ENCODE measurements at regions not wholly inside any gene's neighbourhood (a gene's known extent, or its start where the extent isn't known, plus 50 kb on each side); places are given as distances from the start of the nearest gene placed in this dataset.

GRCh38 chr6:113591896-113592827 lies 265.0 kb upstream of the MARCKS start:
- H3K27ac Mint-ChIP-seq: no peak overlapping the region
- no peaks in the 10 kb centered on the region for H3K27me3 Mint-ChIP-seq (ENCODE audit: low read depth)
- no peak overlapping the region for H3K4me3 Mint-ChIP-seq

GRCh38 chr6:113594726-113595125 lies 262.4 kb upstream of the MARCKS start:
- H3K9me3 Mint-ChIP-seq: no peaks in the 10 kb centered on the region
- no peak overlapping the region for H3K27ac Mint-ChIP-seq
- no peak overlapping the region for H3K4me3 Mint-ChIP-seq
- H3K4me1 Mint-ChIP-seq (ENCODE audit: low read depth): no peaks in the 10 kb centered on the region
- H3K27me3 Mint-ChIP-seq (ENCODE audit: low read depth): no peaks in the 10 kb centered on the region
- no peaks in the 10 kb centered on the region for H3K36me3 Mint-ChIP-seq (ENCODE audit: low read depth)

More at GRCh38 chr6:113591896-113592827, 265.0 kb upstream of the MARCKS start:
- Mint-ChIP-seq H3K36me3 (ENCODE audit: low read depth) (no peaks in the 10 kb centered on the region), H3K9me3 (no peaks in the 10 kb centered on the region), H3K4me1 (ENCODE audit: low read depth) (no peaks in the 10 kb centered on the region)

- no peak overlapping the region for H3K27ac Mint-ChIP-seq
- H3K4me1 Mint-ChIP-seq (ENCODE audit: low read depth): no peaks in the 10 kb centered on the region
- H3K9me3 Mint-ChIP-seq: no peaks in the 10 kb centered on the region
- H3K27me3 Mint-ChIP-seq (ENCODE audit: low read depth): no peaks in the 10 kb centered on the region
- no peaks in the 10 kb centered on the region for H3K36me3 Mint-ChIP-seq (ENCODE audit: low read depth)
- no peak overlapping the region for H3K4me3 Mint-ChIP-seq
Measured at GRCh38 chr6:113595911-113596376, 261.2 kb upstream of the MARCKS start.

GRCh38 chr6:113596387-113597230 lies 260.5 kb upstream of the MARCKS start:
- no peaks in the 10 kb centered on the region for H3K27me3 Mint-ChIP-seq (ENCODE audit: low read depth)
- no peak overlapping the region for H3K27ac Mint-ChIP-seq
- H3K4me3 Mint-ChIP-seq: no peak overlapping the region
- H3K9me3 Mint-ChIP-seq: no peaks in the 10 kb centered on the region
- H3K36me3 Mint-ChIP-seq (ENCODE audit: low read depth): no peaks in the 10 kb centered on the region
- H3K4me1 Mint-ChIP-seq (ENCODE audit: low read depth): no peaks in the 10 kb centered on the region

- no peaks in the 10 kb centered on the region for H3K36me3 Mint-ChIP-seq (ENCODE audit: low read depth)
- H3K27ac Mint-ChIP-seq: no peak overlapping the region
- no peaks in the 10 kb centered on the region for H3K9me3 Mint-ChIP-seq
- no peak overlapping the region for H3K4me3 Mint-ChIP-seq
- H3K27me3 Mint-ChIP-seq (ENCODE audit: low read depth): no peaks in the 10 kb centered on the region
- no peaks in the 10 kb centered on the region for H3K4me1 Mint-ChIP-seq (ENCODE audit: low read depth)
Measured at GRCh38 chr6:113597231-113597583, 259.9 kb upstream of the MARCKS start.

- H3K4me3 Mint-ChIP-seq: no peak overlapping the region
- H3K4me1 Mint-ChIP-seq (ENCODE audit: low read depth): no peaks in the 10 kb centered on the region
- no peaks in the 10 kb centered on the region for H3K36me3 Mint-ChIP-seq (ENCODE audit: low read depth)
- H3K27me3 Mint-ChIP-seq (ENCODE audit: low read depth): no peaks in the 10 kb centered on the region
- H3K27ac Mint-ChIP-seq: no peak overlapping the region
- H3K9me3 Mint-ChIP-seq: no peaks in the 10 kb centered on the region
Measured at GRCh38 chr6:113598786-113599185, 258.4 kb upstream of the MARCKS start.

GRCh38 chr6:113599444-113599843 lies 257.7 kb upstream of the MARCKS start:
- Mint-ChIP-seq H3K4me3 (no peak overlapping the region), H3K9me3 (no peaks in the 10 kb centered on the region), H3K27ac (no peak overlapping the region), H3K4me1 (ENCODE audit: low read depth) (no peaks in the 10 kb centered on the region), H3K27me3 (ENCODE audit: low read depth) (no peaks in the 10 kb centered on the region), H3K36me3 (ENCODE audit: low read depth) (no peaks in the 10 kb centered on the region)

GRCh38 chr6:113600551-113601339 lies 256.4 kb upstream of the MARCKS start:
- no peak overlapping the region for H3K27ac Mint-ChIP-seq
- H3K27me3 Mint-ChIP-seq (ENCODE audit: low read depth): no peaks in the 10 kb centered on the region
- no peaks in the 10 kb centered on the region for H3K9me3 Mint-ChIP-seq
- H3K4me3 Mint-ChIP-seq: no peak overlapping the region
- no peaks in the 10 kb centered on the region for H3K36me3 Mint-ChIP-seq (ENCODE audit: low read depth)
- H3K4me1 Mint-ChIP-seq (ENCODE audit: low read depth): no peaks in the 10 kb centered on the region

GRCh38 chr6:113607821-113608545 lies 249.2 kb upstream of the MARCKS start:
- no peak overlapping the region for H3K27ac Mint-ChIP-seq

GRCh38 chr6:113610377-113610988 lies 246.7 kb upstream of the MARCKS start:
- Mint-ChIP-seq H3K4me3 (no peak overlapping the region), H3K9me3 (no peaks in the 10 kb centered on the region), H3K27me3 (ENCODE audit: low read depth) (no peaks in the 10 kb centered on the region), H3K27ac (no peak overlapping the region), H3K36me3 (ENCODE audit: low read depth) (no peaks in the 10 kb centered on the region), H3K4me1 (ENCODE audit: low read depth) (no peaks in the 10 kb centered on the region)

More at GRCh38 chr6:113607821-113608545, 249.2 kb upstream of the MARCKS start:
- no peaks in the 10 kb centered on the region for H3K27me3 Mint-ChIP-seq (ENCODE audit: low read depth)
- no peaks in the 10 kb centered on the region for H3K9me3 Mint-ChIP-seq
- H3K4me3 Mint-ChIP-seq: no peak overlapping the region
- no peaks in the 10 kb centered on the region for H3K36me3 Mint-ChIP-seq (ENCODE audit: low read depth)
- H3K4me1 Mint-ChIP-seq (ENCODE audit: low read depth): no peaks in the 10 kb centered on the region

- Mint-ChIP-seq H3K4me3 (no peak overlapping the region), H3K27ac (no peak overlapping the region), H3K9me3 (no peaks in the 10 kb centered on the region), H3K27me3 (ENCODE audit: low read depth) (peaks cover 4% of the 10 kb centered on the region), H3K36me3 (ENCODE audit: low read depth) (no peaks in the 10 kb centered on the region), H3K4me1 (ENCODE audit: low read depth) (no peaks in the 10 kb centered on the region)
Measured at GRCh38 chr6:113616701-113617274, 240.4 kb upstream of the MARCKS start.

GRCh38 chr6:113619077-113619476 lies 238.1 kb upstream of the MARCKS start:
- Mint-ChIP-seq H3K9me3 (no peaks in the 10 kb centered on the region), H3K4me3 (no peak overlapping the region), H3K36me3 (ENCODE audit: low read depth) (no peaks in the 10 kb centered on the region), H3K4me1 (ENCODE audit: low read depth) (no peaks in the 10 kb centered on the region), H3K27me3 (ENCODE audit: low read depth) (peaks cover 7% of the 10 kb centered on the region), H3K27ac (no peak overlapping the region)

GRCh38 chr6:113620386-113620785 lies 236.8 kb upstream of the MARCKS start:
- no peaks in the 10 kb centered on the region for H3K9me3 Mint-ChIP-seq
- peaks cover 7% of the 10 kb centered on the region for H3K27me3 Mint-ChIP-seq (ENCODE audit: low read depth)
- no peaks in the 10 kb centered on the region for H3K36me3 Mint-ChIP-seq (ENCODE audit: low read depth)
- no peak overlapping the region for H3K4me3 Mint-ChIP-seq
- no peak overlapping the region for H3K27ac Mint-ChIP-seq
- no peaks in the 10 kb centered on the region for H3K4me1 Mint-ChIP-seq (ENCODE audit: low read depth)

Measured in T-helper 1 cell treated with Interleukin-12 subunit alpha and Interleukin-12 subunit beta and Interleukin-4 antibody, amounts not matched to agents 30 μg/mL and 1 μg/mL, for 36 hours (primary cell).